ENCODE measurements at regions not wholly inside any gene's neighbourhood (a gene's known extent, or its start where the extent isn't known, plus 50 kb on each side); places are given as distances from the start of the nearest gene placed in this dataset.

DNA sequence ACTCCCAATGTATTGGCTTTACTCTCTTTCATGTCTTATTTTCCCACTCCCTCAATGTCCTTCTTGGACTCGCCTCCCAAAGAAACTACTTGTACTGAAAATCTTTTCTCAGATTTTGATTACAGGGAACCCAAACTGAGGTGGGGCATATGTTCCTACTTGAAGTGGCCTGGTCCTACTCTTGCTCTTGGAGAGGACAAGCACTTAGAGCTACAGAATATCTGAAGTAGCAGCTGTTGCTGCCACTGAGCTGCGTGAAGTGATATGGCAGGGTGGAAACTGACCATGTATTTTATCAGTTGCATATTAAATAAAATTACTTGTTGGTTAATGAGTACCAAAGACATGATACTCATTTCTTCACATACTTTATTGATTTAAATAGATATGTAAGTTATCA is 129.5 kb downstream of the TSEN15 start:
- TF ChIP-seq, protein P1, sequence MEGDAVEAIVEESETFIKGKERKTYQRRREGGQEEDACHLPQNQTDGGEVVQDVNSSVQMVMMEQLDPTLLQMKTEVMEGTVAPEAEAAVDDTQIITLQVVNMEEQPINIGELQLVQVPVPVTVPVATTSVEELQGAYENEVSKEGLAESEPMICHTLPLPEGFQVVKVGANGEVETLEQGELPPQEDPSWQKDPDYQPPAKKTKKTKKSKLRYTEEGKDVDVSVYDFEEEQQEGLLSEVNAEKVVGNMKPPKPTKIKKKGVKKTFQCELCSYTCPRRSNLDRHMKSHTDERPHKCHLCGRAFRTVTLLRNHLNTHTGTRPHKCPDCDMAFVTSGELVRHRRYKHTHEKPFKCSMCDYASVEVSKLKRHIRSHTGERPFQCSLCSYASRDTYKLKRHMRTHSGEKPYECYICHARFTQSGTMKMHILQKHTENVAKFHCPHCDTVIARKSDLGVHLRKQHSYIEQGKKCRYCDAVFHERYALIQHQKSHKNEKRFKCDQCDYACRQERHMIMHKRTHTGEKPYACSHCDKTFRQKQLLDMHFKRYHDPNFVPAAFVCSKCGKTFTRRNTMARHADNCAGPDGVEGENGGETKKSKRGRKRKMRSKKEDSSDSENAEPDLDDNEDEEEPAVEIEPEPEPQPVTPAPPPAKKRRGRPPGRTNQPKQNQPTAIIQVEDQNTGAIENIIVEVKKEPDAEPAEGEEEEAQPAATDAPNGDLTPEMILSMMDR (conservative IDR thresholded peaks at IDR 0.05), result no peak
- TF ChIP-seq ZFX (IDR thresholded peaks at IDR 0.05), result no peak

All from C4-2B (cell line).